ENCODE measurements at regions not wholly inside any gene's neighbourhood (a gene's known extent, or its start where the extent isn't known, plus 50 kb on each side); places are given as distances from the start of the nearest gene placed in this dataset.

GRCh38 chr18:78517328-78517727 is 462.3 kb upstream of the SALL3 start:
- H3K27ac ChIP-seq (ENCODE audit: low read depth, low read length, poor library complexity, severe bottlenecking), result no peak overlapping the region
- H3K9me3 ChIP-seq (ENCODE audit: low read depth, low read length, poor library complexity, severe bottlenecking), result peaks cover 5% of the 10 kb centered on the region
- POLR2A ChIA-PET (ENCODE audit: low non-redundant PET), result no interaction called here
- no peak for DNase-seq (ENCODE audit: low spot score)
- intact Hi-C loops (cut with micrococcal nuclease; ENCODE audit: unreplicated experiment), result no loop called here
- no peak overlapping the region for H3K4me3 ChIP-seq (ENCODE audit: low read depth, low read length, poor library complexity, severe bottlenecking)
- CTCF ChIA-PET, result no interaction called here
- no peaks in the 10 kb centered on the region for H3K36me3 ChIP-seq (ENCODE audit: insufficient read depth, low read length, poor library complexity, severe bottlenecking)
- H3K4me1 ChIP-seq (ENCODE audit: insufficient read depth, low read length, poor library complexity, severe bottlenecking), result no peaks in the 10 kb centered on the region
- H3K27me3 ChIP-seq (replicated peaks; ENCODE audit: insufficient read depth, low read depth, low read length, poor library complexity), result no peaks in the 10 kb centered on the region
- TF ChIP-seq CTCF (conservative IDR thresholded peaks at IDR 0.05; ENCODE audit: low read depth, low read length), result no peak
- no peak for TF ChIP-seq EZH2 (IDR thresholded peaks at IDR 0.05; ENCODE audit: borderline replicate concordance, low read depth, low read length, poor library complexity, severe bottlenecking)
- BruUV-seq (replicated peaks), result no TSS peak

DNA sequence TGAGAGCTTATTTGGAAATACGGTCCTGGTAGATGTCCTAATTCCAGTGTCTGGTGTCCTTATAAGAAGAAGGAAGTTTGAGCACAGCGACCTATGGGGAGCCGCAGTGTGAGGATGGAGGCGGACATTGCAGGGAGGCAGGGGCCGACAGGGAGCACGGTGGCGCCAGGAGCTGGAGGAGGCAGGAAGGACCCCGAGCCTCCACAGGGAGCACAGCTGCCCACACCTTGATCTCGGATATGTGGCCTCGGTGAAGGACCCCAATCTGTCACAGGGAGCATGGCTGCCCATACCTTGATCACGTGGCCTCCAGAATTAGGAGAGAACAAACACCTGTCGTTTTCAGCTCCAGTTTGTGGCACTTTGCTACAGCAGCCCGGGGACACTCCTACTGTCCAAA is 461.6 kb upstream of the SALL3 start:
- no peaks in the 10 kb centered on the region for H3K27me3 ChIP-seq (replicated peaks; ENCODE audit: insufficient read depth, low read depth, low read length, poor library complexity)
- BruUV-seq (replicated peaks), result no TSS peak
- ChIA-PET CTCF (no interaction called here), POLR2A (ENCODE audit: low non-redundant PET) (no interaction called here)
- H3K9me3 ChIP-seq (ENCODE audit: low read depth, low read length, poor library complexity, severe bottlenecking), result peaks cover 11% of the 10 kb centered on the region
- H3K36me3 ChIP-seq (ENCODE audit: insufficient read depth, low read length, poor library complexity, severe bottlenecking), result no peaks in the 10 kb centered on the region
- intact Hi-C loops (cut with micrococcal nuclease; ENCODE audit: unreplicated experiment), result no loop called here
- no peaks in the 10 kb centered on the region for H3K4me1 ChIP-seq (ENCODE audit: insufficient read depth, low read length, poor library complexity, severe bottlenecking)
- TF ChIP-seq EZH2 (IDR thresholded peaks at IDR 0.05; ENCODE audit: borderline replicate concordance, low read depth, low read length, poor library complexity, severe bottlenecking) (no peak), CTCF (conservative IDR thresholded peaks at IDR 0.05; ENCODE audit: low read depth, low read length) (no peak)
- H3K4me3 ChIP-seq (ENCODE audit: low read depth, low read length, poor library complexity, severe bottlenecking), result no peak overlapping the region
- DNase-seq (ENCODE audit: low spot score), result no peak
- H3K27ac ChIP-seq (ENCODE audit: low read depth, low read length, poor library complexity, severe bottlenecking), result no peak overlapping the region

- no TSS peak for BruUV-seq (replicated peaks)
- no peaks in the 10 kb centered on the region for H3K4me1 ChIP-seq (ENCODE audit: insufficient read depth, low read length, poor library complexity, severe bottlenecking)
- intact Hi-C loops (cut with micrococcal nuclease; ENCODE audit: unreplicated experiment), result no loop called here
- H3K36me3 ChIP-seq (ENCODE audit: insufficient read depth, low read length, poor library complexity, severe bottlenecking), result no peaks in the 10 kb centered on the region
- no peaks in the 10 kb centered on the region for H3K27me3 ChIP-seq (replicated peaks; ENCODE audit: insufficient read depth, low read depth, low read length, poor library complexity)
- no peak for TF ChIP-seq EZH2 (IDR thresholded peaks at IDR 0.05; ENCODE audit: borderline replicate concordance, low read depth, low read length, poor library complexity, severe bottlenecking)
- no peak for TF ChIP-seq CTCF (conservative IDR thresholded peaks at IDR 0.05; ENCODE audit: low read depth, low read length)
- H3K4me3 ChIP-seq (ENCODE audit: low read depth, low read length, poor library complexity, severe bottlenecking), result no peak overlapping the region
- no peak overlapping the region for H3K27ac ChIP-seq (ENCODE audit: low read depth, low read length, poor library complexity, severe bottlenecking)
- no peak for DNase-seq (ENCODE audit: low spot score)
- H3K9me3 ChIP-seq (ENCODE audit: low read depth, low read length, poor library complexity, severe bottlenecking), result peaks cover 12% of the 10 kb centered on the region
- ChIA-PET POLR2A (ENCODE audit: low non-redundant PET) (no interaction called here), CTCF (no interaction called here)
Measured at GRCh38 chr18:78518805-78519204, 460.8 kb upstream of the SALL3 start.
